Umbilical cord (tissue), 1 donor: ENCODE measurements at regions not wholly inside any gene's neighbourhood (a gene's known extent, or its start where the extent isn't known, plus 50 kb on each side); places are given as distances from the start of the nearest gene placed in this dataset.
A peak's percentile ranks its signal among the peaks of the same experiment; 100 is the strongest.
"Not testable (repeated sequence)": the region's sequence is repeated elsewhere in the genome, so short reads cannot be mapped to it uniquely, and the experiment has no call there.

Experiments
- DNase-seq: peaks from one replicate; pipeline ENCODE4 v3.0.0-alpha.2; 2015; ENCODE audit warnings: low spot score

DNA sequence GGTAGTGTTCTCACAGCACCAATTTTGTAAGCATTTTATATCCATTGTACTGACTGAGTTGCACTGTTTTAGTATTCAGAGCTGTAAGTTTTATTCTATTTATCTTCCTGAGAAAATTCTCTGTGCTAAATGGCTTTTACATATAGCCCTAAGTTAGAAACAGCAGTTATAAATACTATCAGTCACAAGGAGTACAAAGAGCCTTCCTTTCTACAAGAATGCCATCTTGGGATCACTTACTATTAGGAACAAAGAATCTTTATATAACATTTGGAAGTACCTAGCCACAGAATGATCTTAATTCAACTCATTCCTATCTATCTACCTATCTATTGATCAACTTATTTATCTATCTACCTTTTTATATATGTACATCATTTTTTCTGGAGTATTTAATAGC lies 423.9 kb upstream of the RGS18 start:
- no peak for DNase-seq

DNA sequence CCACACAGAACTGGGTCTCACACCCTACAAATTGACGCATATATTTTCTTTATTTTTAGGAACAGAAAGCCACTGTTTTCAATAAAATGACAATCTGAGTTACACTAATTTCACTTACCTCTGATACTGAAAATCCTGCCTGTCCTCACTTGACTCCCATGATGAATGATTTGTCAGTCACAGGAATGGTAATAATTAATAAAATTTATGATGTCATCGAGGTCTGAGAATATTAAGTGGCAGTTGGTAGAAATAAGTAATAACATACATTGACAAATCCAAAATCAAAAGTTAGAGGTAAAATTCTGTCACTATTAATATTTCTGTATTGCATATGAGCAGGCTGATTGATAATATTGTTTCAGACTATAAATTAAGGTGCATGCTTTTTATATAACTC lies 418.7 kb upstream of the RGS18 start:
- no peak for DNase-seq

DNA sequence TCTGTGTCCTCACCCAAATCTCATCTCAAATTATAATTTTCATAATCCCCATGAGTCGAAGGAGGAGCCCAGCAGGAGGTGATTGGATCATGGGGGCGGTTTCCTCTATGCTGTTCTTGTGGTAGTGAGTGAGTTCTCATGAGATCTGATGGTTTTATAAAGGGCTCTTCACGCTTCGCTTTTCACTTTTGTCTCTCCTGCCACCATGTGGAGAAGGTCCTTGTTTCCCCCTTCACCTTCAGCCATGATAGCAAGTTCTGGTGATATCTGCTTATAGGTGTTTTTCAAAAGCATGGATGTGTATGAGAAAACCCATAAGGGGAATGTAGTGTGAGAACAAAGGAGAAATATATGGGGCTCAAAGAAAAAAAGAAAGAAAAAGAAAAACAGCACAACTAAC lies 405.9 kb upstream of the RGS18 start:
- DNase-seq, result no peak

DNA sequence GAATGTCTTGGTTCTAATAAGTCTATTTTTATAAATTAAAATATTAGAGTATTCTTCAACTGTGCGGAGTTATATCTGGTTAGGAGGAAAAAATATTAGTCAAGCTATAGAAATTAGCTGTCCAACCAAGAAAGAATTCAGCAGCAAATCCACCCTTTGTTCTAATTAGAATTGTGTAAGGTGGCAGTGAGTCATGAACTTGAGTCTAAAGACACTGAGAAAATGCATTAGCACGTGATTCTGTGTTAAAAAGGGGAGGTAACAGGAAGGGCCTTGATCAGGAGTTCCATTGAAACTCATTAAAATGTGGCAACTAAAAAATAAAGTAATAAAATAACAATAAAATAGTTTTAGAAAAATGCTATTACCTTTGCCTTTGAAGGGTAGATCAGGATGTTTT lies 398.2 kb upstream of the RGS18 start:
- DNase-seq, result no peak

DNA sequence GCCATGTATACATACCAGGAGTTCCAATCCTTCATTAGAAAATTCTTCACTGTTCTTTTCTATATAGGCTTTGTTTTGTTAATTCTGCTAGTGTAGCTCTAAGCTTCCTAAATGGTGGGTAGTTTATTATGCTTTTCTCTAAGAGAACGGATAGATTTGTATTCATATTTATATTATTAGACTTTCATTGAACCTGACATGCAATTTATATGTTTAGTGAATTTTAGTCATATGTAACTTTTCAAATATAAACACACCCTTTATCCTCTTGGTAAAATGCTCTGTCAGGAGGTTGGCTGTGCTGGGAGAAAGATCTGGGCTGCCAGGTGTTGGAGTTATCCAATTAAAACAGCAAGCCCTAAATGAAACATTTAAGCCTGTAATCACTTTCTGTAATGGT lies 369.7 kb upstream of the RGS18 start:
- DNase-seq, result no peak

DNA sequence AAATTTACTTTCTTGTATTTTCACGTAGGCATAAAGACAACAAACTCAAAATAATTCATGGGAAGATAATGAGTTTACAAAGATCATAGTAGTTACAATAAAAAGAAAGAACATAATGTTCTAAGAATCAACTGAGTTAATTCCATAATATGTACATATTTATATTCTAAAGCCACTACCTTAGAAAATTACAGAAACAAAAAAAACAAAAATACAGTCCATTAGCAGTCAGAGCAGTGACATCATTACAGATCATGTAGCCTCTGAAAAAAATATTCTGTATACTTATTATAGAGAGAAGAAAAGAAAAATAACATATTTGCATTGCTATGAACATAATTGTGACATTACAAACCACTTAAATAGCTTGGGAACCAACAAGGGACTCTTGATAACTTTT lies 360.1 kb upstream of the RGS18 start:
- DNase-seq, result no peak

DNA sequence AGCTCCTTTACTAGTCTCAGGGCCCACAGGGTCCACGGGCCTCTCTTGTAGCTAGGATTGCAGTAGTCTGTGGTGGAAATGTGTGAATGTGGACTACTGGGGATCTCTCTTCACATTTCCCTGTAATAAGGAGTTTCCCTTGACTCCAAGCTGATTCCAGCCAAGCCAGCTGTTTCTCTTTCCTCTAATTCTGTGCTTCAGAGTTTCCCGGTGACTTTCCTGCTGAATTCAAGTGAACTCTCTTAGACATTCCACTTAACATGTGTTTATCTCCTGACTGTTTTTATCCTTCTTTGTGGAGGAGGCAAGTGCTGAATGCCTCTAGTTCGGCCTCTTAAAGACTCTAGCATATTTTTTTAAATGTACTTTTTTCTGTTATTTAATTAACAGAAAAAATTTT lies 354.0 kb upstream of the RGS18 start:
- peak; percentile 21 for DNase-seq

DNA sequence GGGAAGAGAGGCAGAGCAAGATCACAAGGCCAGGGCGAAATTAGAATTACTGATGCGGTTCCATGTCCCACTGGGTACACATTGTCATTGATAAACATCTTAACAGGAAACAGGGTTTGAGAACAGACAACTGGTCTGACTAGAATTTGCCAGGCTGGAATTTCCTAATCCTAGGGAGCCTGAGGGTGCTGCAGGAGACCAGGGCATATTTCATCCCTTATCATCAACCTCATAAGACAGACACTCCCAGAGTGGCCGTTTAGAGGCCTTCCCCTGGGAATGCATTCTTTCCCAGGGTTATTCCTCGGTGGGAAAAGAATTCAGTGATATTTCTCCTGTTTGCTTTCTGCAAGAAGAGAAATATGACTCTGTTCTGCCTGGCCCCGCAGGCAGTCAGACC lies 344.7 kb upstream of the RGS18 start:
- not testable (repeated sequence) for DNase-seq

DNA sequence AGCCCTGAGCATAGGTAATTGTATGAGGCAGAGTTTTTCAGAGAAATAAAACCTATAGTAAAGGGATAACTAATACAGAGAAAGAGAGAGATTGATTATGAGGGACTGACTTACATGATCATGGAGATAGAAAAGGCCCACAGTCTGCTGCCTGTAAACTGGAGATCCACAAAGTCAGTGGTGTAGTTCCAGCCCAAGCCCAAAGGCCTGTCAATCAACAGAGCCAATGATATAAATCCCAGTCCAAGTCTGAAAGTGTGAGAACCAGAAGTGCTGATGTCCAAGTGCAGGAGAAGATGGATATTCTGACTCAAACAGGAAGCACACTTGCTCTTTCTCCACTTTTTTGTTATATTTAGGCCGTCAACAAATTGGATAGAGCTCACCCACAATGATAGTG lies 340.1 kb upstream of the RGS18 start:
- no peak for DNase-seq

DNA sequence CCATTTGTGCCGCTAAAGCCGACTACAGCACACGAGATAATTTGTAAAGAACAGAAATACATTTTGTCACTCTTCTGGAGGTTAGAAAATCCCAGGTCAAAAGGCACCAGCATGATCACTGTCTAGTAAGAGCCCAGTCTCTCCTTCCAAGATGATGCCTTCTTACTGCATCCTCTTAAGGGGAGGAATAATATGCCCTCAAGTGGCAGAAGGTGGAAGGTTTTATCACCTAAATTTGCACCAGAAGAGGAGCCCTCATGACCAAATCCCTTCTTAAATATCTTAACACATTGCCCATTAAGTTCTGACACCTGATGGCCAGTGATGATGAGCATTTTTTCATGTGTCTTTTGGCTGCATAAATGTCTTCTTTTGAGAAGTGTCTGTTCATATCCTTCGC lies 326.7 kb upstream of the RGS18 start:
- no peak for DNase-seq

DNA sequence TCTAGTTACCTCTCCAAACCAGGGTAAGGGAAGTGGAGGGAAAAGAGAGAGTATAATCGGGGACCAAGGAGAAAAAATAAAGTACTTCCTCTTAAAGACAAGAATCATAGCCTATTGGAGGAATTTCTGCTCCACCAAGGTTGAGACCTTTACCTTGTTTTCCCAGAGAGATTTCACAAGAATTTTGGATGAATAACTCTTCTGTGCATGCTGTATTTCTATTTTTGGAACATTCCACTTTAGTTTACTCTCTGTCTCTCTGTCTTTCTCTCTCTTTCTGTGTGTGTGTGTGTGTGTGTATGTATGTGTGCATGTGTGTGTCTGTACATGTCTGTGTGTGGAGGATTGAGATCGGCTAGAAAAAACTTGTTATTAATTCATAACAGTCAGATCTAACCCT lies 318.4 kb upstream of the RGS18 start:
- DNase-seq, result peak; percentile 4

DNA sequence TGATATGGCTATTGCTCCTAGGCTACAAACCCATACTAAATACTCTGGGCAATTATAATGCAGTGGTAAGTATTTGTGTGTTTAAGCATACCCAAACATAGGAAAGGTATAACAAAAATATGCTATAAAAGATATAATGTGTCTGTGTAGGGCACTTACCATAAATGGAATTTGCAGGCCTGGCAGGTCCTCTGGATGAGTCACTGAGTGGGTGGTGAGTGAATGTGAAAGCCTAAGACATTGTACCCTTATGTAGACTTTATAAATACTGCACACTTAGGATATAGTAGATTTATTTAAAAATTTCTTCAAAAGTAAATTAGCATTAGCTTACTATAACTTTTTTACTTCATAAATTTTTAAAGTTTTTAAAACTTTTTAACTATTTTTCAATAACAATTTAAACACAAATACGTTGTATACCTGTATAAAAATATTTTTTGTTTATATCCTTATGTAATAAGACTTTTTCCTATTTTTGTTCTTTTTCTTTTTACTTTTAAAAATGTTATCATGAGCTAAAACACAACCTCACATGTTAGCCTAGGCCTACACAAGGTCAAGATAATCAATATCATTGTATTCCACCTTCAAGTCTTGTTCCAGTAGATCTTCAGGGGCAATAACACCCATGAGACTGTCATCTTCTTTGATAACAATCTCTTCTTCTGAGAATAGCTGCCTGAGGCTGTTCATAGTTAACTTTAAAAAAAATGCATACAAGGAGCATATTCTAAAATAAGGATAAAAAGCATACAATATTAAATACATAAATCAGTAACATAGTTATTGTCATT lies 306.3 kb upstream of the RGS18 start:
- DNase-seq, result no peak

DNA sequence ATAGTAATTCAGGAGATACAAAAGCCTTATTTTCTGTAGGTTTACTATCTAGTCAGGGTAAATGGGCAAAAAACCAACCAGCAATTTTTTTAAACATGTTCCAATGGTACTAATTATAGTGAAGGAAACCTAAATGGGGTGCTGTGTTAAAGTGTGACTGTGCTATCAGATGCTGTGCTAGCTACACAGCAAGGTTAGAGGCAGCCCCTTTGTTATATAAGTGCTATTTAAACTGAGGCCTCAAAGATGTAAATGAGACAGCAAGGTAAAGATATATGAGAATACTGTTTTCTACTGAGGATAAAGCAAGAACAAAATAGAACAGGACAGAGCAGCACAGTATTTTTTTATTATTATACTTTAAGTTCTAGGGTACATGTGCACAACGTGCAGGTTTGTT lies 305.4 kb upstream of the RGS18 start:
- no peak for DNase-seq

DNA sequence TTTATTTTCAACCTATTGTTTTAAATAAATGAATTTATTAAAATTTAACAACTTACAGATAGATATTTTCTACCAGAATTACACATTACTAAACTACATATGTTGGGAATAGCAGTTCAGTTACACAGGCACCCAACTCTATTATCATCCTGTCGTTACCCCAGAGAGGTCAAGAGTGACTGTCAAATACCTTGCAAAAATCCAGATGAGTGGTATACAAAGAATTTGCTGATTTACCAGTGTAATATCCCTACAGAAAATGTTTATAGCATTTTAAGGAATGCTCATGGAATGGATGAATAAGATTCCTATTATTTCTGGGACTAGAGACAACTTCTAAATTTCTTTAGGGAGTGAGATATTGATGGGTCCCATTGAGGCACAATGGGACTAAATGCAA lies 300.7 kb upstream of the RGS18 start:
- no peak for DNase-seq

DNA sequence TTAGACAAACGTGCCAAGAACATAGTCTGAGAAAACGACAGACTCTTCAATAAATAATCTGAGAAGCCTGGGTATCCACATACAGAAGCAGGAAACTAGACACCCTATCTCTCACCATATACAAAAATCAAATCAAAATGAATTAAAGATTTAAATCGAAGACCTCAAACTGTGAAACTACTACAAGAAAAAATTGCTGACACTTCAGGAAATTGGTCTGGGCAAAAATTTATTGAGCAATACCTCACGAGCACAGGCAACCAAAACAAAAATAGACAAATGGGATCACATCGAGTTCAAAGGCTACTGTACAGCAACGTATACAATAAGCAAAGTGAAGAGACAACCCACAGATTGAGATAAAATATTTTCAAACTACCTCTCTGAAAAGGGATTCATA lies 292.8 kb upstream of the RGS18 start:
- DNase-seq, result no peak

DNA sequence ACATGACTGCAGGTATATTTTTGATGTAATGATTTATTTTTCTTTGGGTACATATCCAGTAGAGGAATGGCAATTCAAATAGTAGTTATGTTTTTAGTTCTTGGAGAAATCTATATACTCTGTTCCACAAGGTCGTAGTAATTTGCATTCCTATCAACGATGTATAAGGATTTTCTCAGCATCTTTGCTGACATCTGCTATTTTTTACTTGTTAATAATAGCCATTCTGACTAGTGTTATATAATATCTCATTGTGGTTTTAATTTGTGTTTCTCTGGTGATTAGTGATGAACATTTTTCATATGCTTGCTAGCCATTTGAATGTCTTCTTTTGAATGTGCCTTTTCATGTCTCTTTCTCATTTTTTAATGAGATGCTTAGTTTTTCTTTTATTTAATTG lies 292.1 kb upstream of the RGS18 start:
- DNase-seq, result no peak

DNA sequence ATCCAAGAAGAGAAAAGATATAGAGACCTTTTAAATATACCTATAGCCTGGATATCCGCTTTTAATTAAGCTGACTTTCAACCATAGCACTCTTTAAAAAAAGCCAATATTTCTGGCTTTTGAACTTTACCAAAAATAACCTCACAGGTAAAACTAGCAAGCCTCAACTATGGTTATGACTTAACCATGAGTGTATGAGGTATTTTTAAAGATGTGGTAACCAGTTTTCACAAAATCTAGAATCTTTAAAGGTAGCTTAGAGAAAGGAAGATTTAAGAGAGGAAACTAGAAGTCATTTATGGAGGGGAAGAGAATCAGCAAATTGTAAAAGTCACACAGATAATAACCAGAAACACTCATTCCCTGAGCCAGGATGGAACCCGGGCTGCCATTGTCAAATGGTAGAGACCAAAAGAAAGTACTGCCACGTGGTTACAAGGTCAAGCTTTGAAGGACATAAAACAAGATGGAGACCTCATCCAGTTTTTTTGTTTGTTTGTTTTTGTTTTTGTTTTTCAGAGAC lies 288.4 kb upstream of the RGS18 start:
- no peak for DNase-seq

DNA sequence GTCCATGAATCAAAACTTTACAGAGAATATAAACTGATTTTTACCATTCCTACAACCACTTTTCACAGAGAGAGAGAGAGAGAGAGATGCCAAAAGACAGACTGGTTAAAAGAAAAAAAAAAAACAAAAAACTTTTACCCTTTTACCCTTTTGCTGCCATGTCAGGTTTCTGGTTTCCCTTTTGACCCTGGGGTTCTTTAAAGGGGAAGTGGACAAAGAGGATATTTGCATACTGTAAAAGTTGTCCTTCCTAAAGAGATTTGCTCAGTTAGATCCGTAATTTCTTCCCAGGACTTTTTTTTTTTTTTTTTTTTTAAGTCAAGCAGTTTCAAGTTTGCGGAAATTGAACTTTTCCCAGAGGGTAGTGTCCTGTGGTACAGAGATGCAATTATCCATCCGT lies 287.8 kb upstream of the RGS18 start:
- no peak for DNase-seq

DNA sequence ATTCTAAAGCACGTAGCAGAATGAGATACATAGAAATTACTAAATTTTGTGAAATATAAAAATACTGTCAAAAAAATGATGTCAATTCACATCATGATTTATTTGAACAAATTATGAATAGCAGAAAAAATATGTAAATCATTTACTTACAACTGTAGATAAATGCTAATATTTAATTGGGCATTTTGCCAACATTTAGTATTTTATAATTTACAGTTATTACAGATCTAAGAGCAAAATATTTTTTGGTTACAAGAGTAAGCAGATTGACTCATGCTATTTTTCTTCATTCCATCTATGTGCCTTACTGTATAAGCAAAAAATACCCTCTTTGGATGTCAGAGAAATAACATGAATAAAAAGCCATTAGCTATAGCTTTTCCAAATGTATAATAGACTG lies 282.3 kb upstream of the RGS18 start:
- DNase-seq, result no peak

DNA sequence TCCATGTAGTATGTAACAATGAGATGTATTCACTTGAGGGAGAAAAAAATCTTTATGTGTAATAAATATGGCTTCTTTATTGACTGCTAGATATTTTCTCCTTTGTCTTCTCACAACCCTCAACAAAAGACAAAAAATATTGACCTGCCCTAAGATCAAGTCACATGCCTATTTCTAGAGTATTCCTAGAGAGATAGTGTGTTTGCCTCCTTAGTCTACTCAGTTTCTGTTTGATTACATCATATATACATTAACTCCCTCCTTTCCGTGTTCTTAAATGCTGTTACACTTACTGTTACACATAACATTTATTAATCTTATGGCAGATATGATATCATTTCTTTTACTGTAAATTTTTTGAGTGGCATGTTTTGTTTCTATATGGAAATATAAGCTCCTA lies 281.6 kb upstream of the RGS18 start:
- no peak for DNase-seq

DNA sequence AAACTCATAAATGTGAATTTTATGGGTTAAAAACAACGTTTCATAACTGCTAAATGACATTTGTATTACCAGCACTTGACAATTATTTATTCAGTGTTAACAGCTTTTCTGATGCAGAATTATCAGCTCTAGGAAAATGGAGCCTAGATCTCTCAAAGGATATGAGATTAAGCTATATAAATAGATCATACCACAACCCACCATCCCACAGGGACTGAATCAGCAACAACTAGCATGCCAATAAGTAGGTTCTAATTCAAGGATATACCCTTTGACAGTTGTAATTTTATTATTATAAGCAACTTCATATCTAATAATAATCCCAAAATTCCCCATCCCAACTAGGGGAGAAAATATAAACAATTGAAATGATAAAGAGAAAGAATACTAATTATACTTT lies 275.4 kb upstream of the RGS18 start:
- no peak for DNase-seq

DNA sequence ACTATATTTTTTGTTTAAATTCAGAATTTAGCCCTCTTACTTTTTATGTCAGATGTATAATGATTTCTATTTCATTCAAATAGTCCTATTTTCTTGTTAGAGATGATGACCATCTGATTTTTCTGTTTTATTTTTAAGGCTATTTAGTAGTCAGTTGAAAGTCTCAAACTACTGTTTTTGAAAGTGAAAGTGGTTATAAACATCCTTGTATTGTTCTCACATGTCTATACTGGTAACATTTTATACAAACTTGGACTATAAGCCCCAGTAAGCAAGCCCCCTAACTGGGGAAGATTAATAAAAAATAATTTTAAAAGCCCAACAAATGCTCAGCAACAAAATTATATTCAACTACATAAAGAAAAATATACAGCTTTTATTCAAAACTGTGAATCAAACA lies 271.3 kb upstream of the RGS18 start:
- DNase-seq, result no peak

DNA sequence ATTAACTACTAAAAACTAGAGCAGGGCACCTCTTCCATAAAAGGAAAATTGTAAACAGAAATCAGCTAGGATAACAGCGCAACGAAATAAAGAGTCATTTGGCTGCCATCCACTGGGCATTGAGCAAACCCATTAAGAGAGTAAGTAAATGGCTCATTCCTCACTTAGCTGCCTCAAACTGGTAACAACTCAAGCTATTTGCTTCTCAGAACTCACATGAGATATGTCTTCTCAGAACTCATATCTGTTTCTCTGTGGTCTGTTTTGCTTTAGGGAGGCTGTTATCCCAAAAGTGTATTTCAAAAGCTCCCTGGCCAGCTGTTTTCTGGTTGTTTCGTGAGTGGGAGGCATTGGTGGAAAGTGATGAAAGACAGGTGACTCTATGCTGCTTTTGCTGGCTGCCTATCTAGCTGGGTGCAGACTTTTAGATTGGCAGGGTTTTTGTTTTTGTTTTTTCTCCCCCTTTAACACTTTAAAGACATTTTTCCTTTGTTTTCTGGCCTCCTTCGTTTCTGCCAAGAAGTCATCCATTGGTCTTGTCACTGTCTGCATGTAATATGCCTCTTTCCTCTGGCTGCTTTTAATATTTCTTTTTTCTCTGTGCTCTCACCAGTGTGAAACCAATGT lies 269.2 kb upstream of the RGS18 start:
- peak; percentile 57 for DNase-seq

DNA sequence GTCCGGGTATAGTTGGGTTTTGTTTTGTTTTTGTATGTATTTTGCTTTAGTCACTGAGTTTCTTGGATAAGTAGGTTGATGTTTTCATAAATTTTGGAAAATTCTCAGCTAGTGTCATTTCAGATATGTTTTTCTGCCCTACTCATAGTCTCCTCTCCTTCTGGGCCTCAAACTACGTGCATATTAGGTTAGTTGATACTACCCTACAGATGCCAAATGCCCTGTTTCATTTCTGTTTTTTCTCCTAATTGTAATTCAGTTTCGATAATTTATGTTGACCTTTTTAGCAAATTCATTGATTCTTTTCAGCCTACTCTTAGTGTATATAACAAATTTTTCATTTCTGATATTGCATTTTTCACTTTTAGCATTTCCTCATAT lies 268.6 kb upstream of the RGS18 start:
- no peak for DNase-seq
